H9 (cell line): ENCODE measurements at regions not wholly inside any gene's neighbourhood (a gene's known extent, or its start where the extent isn't known, plus 50 kb on each side); places are given as distances from the start of the nearest gene placed in this dataset.

Experiments
- DNase-seq: peaks from one replicate; pipeline ENCODE4 v3.0.0-alpha.2; 2017
- H2AFZ ChIP-seq: one replicate; pipeline ENCODE4 v1.6.1; 2013; ENCODE audit warnings: mild to moderate bottlenecking, low read length, control low read depth, moderate library complexity
- H2AK5ac ChIP-seq: 2 replicates; pipeline ENCODE4 v1.6.1; 2013; ENCODE audit warnings: low read length, control low read depth, mixed read lengths; ENCODE audit not compliant: insufficient read length
- H2BK120ac ChIP-seq: one replicate; pipeline ENCODE4 v1.6.1; 2013; ENCODE audit warnings: low read depth, mild to moderate bottlenecking, low read length, control low read depth, inconsistent platforms; ENCODE audit not compliant: poor library complexity, severe bottlenecking
- H2BK12ac ChIP-seq: 2 replicates; pipeline ENCODE4 v1.6.1; 2013; ENCODE audit warnings: low read length, control low read depth, mixed read lengths, low read depth; ENCODE audit not compliant: insufficient read length
- H2BK15ac ChIP-seq: 2 replicates; pipeline ENCODE4 v1.6.1; 2013; ENCODE audit warnings: low read depth, low read length, control low read depth
- H2BK20ac ChIP-seq: one replicate; pipeline ENCODE4 v1.6.1; 2013; ENCODE audit warnings: low read depth, mild to moderate bottlenecking, low read length, control low read depth, inconsistent platforms; ENCODE audit not compliant: poor library complexity, severe bottlenecking
- H2BK5ac ChIP-seq: 2 replicates; pipeline ENCODE4 v1.6.1; 2013; ENCODE audit warnings: low read length, control low read depth, mixed read lengths; ENCODE audit not compliant: insufficient read length
- H3K14ac ChIP-seq: 2 replicates; pipeline ENCODE4 v1.6.1; 2013; ENCODE audit warnings: low read length, control low read depth; ENCODE audit not compliant: insufficient read depth
- H3K18ac ChIP-seq: 2 replicates; pipeline ENCODE4 v1.6.1; 2013; ENCODE audit warnings: low read depth, mild to moderate bottlenecking, mixed read lengths, low read length, control low read depth; ENCODE audit not compliant: insufficient read length
- H3K23ac ChIP-seq: 2 replicates; pipeline ENCODE4 v1.6.1; 2013; ENCODE audit warnings: low read length, control low read depth, mixed read lengths, low read depth; ENCODE audit not compliant: insufficient read length
- H3K23me2 ChIP-seq: 2 replicates; pipeline ENCODE4 v1.6.1; 2013; ENCODE audit warnings: low read depth, mild to moderate bottlenecking, mixed read lengths, low read length, control low read depth; ENCODE audit not compliant: insufficient read length, poor library complexity, severe bottlenecking
- H3K27ac ChIP-seq: 2 replicates; pipeline ENCODE4 v1.5.1; 2013; ENCODE audit warnings: low read length, control low read depth, mixed read lengths, low read depth; ENCODE audit not compliant: insufficient read length
- H3K27me3 ChIP-seq: 2 replicates; pipeline ENCODE4 v1.6.1; 2013; ENCODE audit warnings: low read length, control low read depth, inconsistent platforms; ENCODE audit not compliant: insufficient read depth
- H3K4ac ChIP-seq: 2 replicates; pipeline ENCODE4 v1.6.1; 2013; ENCODE audit warnings: low read depth, mild to moderate bottlenecking, control low read depth, inconsistent platforms, low read length, moderate library complexity
- H3K4me1 ChIP-seq: 2 replicates; pipeline ENCODE4 v1.6.1; 2013; ENCODE audit warnings: low read length, control low read depth, inconsistent platforms; ENCODE audit not compliant: insufficient read depth
- H3K4me2 ChIP-seq: 2 replicates; pipeline ENCODE4 v1.6.1; 2013; ENCODE audit warnings: low read length, control low read depth, mixed read lengths; ENCODE audit not compliant: insufficient read length, insufficient read depth
- H3K56ac ChIP-seq: 2 replicates; pipeline ENCODE4 v1.6.1; 2013; ENCODE audit warnings: low read depth, mild to moderate bottlenecking, mixed read lengths, low read length, control low read depth; ENCODE audit not compliant: insufficient read length
- H3K79me1 ChIP-seq: 2 replicates; pipeline ENCODE4 v1.6.1; 2013; ENCODE audit warnings: low read depth, mild to moderate bottlenecking, moderate library complexity, low read length, control low read depth, inconsistent platforms; ENCODE audit not compliant: insufficient read depth, poor library complexity, severe bottlenecking
- H3K79me2 ChIP-seq: 2 replicates; pipeline ENCODE4 v1.6.1; 2013; ENCODE audit warnings: low read length, control low read depth, inconsistent platforms; ENCODE audit not compliant: insufficient read depth
- H3K9ac ChIP-seq: 2 replicates; pipeline ENCODE4 v1.6.1; 2013; ENCODE audit warnings: low read length, control low read depth, mixed read lengths; ENCODE audit not compliant: insufficient read length; ENCODE audit errors: extremely low read depth
- H3K9me3 ChIP-seq: one replicate; pipeline ENCODE4 v1.6.1; 2013; ENCODE audit warnings: low read depth, low read length, inconsistent platforms; ENCODE audit not compliant: control insufficient read depth
- H3T11ph ChIP-seq: one replicate; pipeline ENCODE4 v1.6.1; 2013; ENCODE audit warnings: mild to moderate bottlenecking, low read length, control low read depth, inconsistent platforms
- H4K20me1 ChIP-seq: one replicate; pipeline ENCODE4 v1.6.1; 2013; ENCODE audit not compliant: control insufficient read depth, insufficient read length, insufficient read depth
- H4K5ac ChIP-seq: 2 replicates; pipeline ENCODE4 v1.6.1; 2013; ENCODE audit warnings: low read depth, mild to moderate bottlenecking, mixed read lengths, low read length, control low read depth; ENCODE audit not compliant: insufficient read length
- H4K8ac ChIP-seq: replicated peaks from 2 replicates; pipeline ENCODE4 v1.6.1; 2013; ENCODE audit warnings: low read length, control low read depth, mixed read lengths, low read depth; ENCODE audit not compliant: insufficient read length
- H4K91ac ChIP-seq: 2 replicates; pipeline ENCODE4 v1.6.1; 2013; ENCODE audit warnings: low read depth, mild to moderate bottlenecking, moderate library complexity, mixed read lengths, low read length, control low read depth; ENCODE audit not compliant: insufficient read length
- H3K27ac Mint-ChIP-seq, 3 experiments: 2 replicates in 2 of 3; 3 replicates in 1 of 3; pipeline ENCODE4 v1.8.0; 2020 to 2021; ENCODE audit warnings: mixed read lengths in 3 of 3, mild to moderate bottlenecking in 1 of 3, moderate library complexity in 1 of 3
- H3K27me3 Mint-ChIP-seq: 2 replicates; pipeline ENCODE4 v1.8.0; 2021; ENCODE audit warnings: low read depth, mild to moderate bottlenecking, moderate library complexity, mixed read lengths
- H3K36me3 Mint-ChIP-seq, 3 experiments: 2 replicates in 2 of 3; 3 replicates in 1 of 3; pipeline ENCODE4 v1.8.0; 2020 to 2021; ENCODE audit warnings: low read depth in 3 of 3, mixed read lengths in 3 of 3; ENCODE audit not compliant: insufficient read depth in 1 of 3
- H3K4me1 Mint-ChIP-seq, 2 experiments: 2 replicates each; pipeline ENCODE4 v1.8.0; 2020; ENCODE audit warnings: mixed read lengths in 2 of 2
- H3K4me3 Mint-ChIP-seq, 2 experiments: 2 replicates in 1 of 2; 3 replicates in 1 of 2; pipeline ENCODE4 v1.8.0; 2020 to 2021; ENCODE audit warnings: mild to moderate bottlenecking in 2 of 2, mixed read lengths in 2 of 2, moderate library complexity in 1 of 2
- H3K9me3 Mint-ChIP-seq, 2 experiments: 2 replicates in 1 of 2; 3 replicates in 1 of 2; pipeline ENCODE4 v1.8.0; 2020; ENCODE audit warnings: mild to moderate bottlenecking in 2 of 2, mixed read lengths in 2 of 2, moderate library complexity in 1 of 2
- CTCF ChIP-seq: fragments of 200-600 bp; sonication (generic); conservative IDR thresholded peaks from 3 replicates; pipeline ENCODE4 v1.8.0; 2021; ENCODE audit warnings: antibody characterized with exemption, mild to moderate bottlenecking
- WGBS: extraction: QIAGEN DNeasy Blood & Tissue Kit; methylation state at CpG from one replicate; pipeline ENCODE4 v1.1.7; 2013; ENCODE audit warnings: missing lambda C conversion rate, low lambda C conversion rate, mixed read lengths; ENCODE audit not compliant: insufficient read length; ENCODE audit errors: extremely low coverage; 5-methylcytosine and 5-hydroxymethylcytosine counted together

GRCh38 chr5:92459654-92460053 is 1076.5 kb upstream of the ARRDC3 start:
- Histone ChIP-seq H3K23ac (no peak overlapping the region), H2BK120ac (no peak overlapping the region), H3K79me2 (no peaks in the 10 kb centered on the region), H4K8ac (no peak overlapping the region), H3K4me2 (no peak overlapping the region), H4K20me1 (no peaks in the 10 kb centered on the region), H3K27ac (no peak overlapping the region), H3K4ac (no peak overlapping the region), H3T11ph (no peak overlapping the region), H4K91ac (no peak overlapping the region), H2BK15ac (no peak overlapping the region), H2BK5ac (no peak overlapping the region), H3K23me2 (no peaks in the 10 kb centered on the region), H3K9me3 (no peaks in the 10 kb centered on the region), H3K27me3 (no peaks in the 10 kb centered on the region), H2BK12ac (no peak overlapping the region), H2AFZ (no peak overlapping the region), H3K56ac (no peak overlapping the region), H3K9ac (no peak overlapping the region), H3K4me1 (no peaks in the 10 kb centered on the region), H2BK20ac (no peak overlapping the region), H3K18ac (no peak overlapping the region), H2AK5ac (no peak overlapping the region), H3K14ac (no peak overlapping the region), H4K5ac (no peak overlapping the region), H3K79me1 (no peaks in the 10 kb centered on the region)
- DNase-seq, result no peak
- Mint-ChIP-seq H3K4me1 (no peaks in the 10 kb centered on the region), H3K27ac (no peak overlapping the region), H3K4me3 (no peak overlapping the region), H3K27me3 (no peaks in the 10 kb centered on the region), H3K36me3 (peaks cover 0 to 1% (median 0%) of the 10 kb centered on the region in 3 experiments; a peak in 2 of 7 replicates), H3K9me3 (peaks cover 0 to 5% of the 10 kb centered on the region in 2 experiments; a peak in 2 of 5 replicates)
- no CpG with 5 or more reads among the region's 1 CpG for WGBS
- TF ChIP-seq CTCF, result no peak
